Upper lobe of left lung (tissue), 4 donors: ENCODE measurements at regions not wholly inside any gene's neighbourhood (a gene's known extent, or its start where the extent isn't known, plus 50 kb on each side); places are given as distances from the start of the nearest gene placed in this dataset.

ENCODE experiments used
- CTCF ChIP-seq, 6 experiments: fragments of 450-650 bp in 4 of 6; fragments of 200-600 bp in 2 of 6; sonication (generic) in 2 of 6; IDR thresholded peaks; one replicate each; pipeline ENCODE4 v1.5.1; 2016 to 2019; ENCODE audit warnings: antibody characterized with exemption in 6 of 6
- POLR2AphosphoS5 ChIP-seq, 2 donors: sonication (generic); formaldehyde crosslinking; IDR thresholded peaks; one replicate each; pipeline ENCODE4 v1.5.1; 2017; ENCODE audit warnings: antibody characterized with exemption in 2 of 2

- no peak for TF ChIP-seq CTCF (IDR thresholded peaks at IDR 0.05)
- no peak for TF ChIP-seq POLR2AphosphoS5 (IDR thresholded peaks at IDR 0.05)
Measured at GRCh38 chr20:50397058-50397457, 113.1 kb upstream of the PTPN1 start.
